Colonic mucosa (tissue), 4 donors: ENCODE measurements at regions not wholly inside any gene's neighbourhood (a gene's known extent, or its start where the extent isn't known, plus 50 kb on each side); places are given as distances from the start of the nearest gene placed in this dataset.

Experiments used
- DNase-seq: peaks from one replicate; pipeline ENCODE4 v3.0.0-alpha.2; 2020
- H3K27ac ChIP-seq: fragments of 200-600 bp; one replicate; pipeline ENCODE4 v1.8.0; 2021
- H3K27me3 ChIP-seq: fragments of 200-600 bp; one replicate; pipeline ENCODE4 v1.8.0; 2021
- H3K36me3 ChIP-seq: fragments of 200-600 bp; one replicate; pipeline ENCODE4 v1.8.0; 2021
- H3K4me1 ChIP-seq: fragments of 200-600 bp; one replicate; pipeline ENCODE4 v1.8.0; 2021; ENCODE audit warnings: mild to moderate bottlenecking
- H3K4me3 ChIP-seq: fragments of 200-600 bp; one replicate; pipeline ENCODE4 v1.8.0; 2021
- H3K9ac ChIP-seq, 2 donors: one replicate each; pipeline ENCODE4 v1.7.0; 2013; ENCODE audit warnings: control low read depth in 2 of 2, low read depth in 2 of 2, low read length in 2 of 2
- H3K9me3 ChIP-seq: fragments of 200-600 bp; one replicate; pipeline ENCODE4 v1.8.0; 2021
- intact Hi-C: fragments of 100-400 bp; cut with DNase I; formaldehyde crosslinking; loops from one replicate; pipeline ENCODE4 v1.14.1; 2022
- TF ChIP-seq, protein P1 (sequence below): fragments of 200-600 bp; IDR thresholded peaks from one replicate; pipeline ENCODE4 v1.8.0; 2022; ENCODE audit warnings: antibody characterized with exemption, mild to moderate bottlenecking
- donor health status: healthy.
- donor health status: DM: no; HTN: no; CAD: no.
- donor health status: DM: no; HTN: no; CAD: no.

- no peak for DNase-seq
- Histone ChIP-seq H3K27ac (no peak overlapping the region), H3K36me3 (no peaks in the 10 kb centered on the region), H3K9ac (no peak overlapping the region), H3K27me3 (no peaks in the 10 kb centered on the region), H3K9me3 (no peaks in the 10 kb centered on the region), H3K4me1 (no peaks in the 10 kb centered on the region), H3K4me3 (no peak overlapping the region)
- intact Hi-C loops = no loop called here
- TF ChIP-seq, protein P1, sequence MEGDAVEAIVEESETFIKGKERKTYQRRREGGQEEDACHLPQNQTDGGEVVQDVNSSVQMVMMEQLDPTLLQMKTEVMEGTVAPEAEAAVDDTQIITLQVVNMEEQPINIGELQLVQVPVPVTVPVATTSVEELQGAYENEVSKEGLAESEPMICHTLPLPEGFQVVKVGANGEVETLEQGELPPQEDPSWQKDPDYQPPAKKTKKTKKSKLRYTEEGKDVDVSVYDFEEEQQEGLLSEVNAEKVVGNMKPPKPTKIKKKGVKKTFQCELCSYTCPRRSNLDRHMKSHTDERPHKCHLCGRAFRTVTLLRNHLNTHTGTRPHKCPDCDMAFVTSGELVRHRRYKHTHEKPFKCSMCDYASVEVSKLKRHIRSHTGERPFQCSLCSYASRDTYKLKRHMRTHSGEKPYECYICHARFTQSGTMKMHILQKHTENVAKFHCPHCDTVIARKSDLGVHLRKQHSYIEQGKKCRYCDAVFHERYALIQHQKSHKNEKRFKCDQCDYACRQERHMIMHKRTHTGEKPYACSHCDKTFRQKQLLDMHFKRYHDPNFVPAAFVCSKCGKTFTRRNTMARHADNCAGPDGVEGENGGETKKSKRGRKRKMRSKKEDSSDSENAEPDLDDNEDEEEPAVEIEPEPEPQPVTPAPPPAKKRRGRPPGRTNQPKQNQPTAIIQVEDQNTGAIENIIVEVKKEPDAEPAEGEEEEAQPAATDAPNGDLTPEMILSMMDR = no peak
Observed at GRCh38 chr2:104577143-104577542, 276.8 kb upstream of the POU3F3 start.

- Histone ChIP-seq H3K9ac (no peak overlapping the region), H3K9me3 (no peaks in the 10 kb centered on the region), H3K36me3 (no peaks in the 10 kb centered on the region), H3K27me3 (no peaks in the 10 kb centered on the region), H3K27ac (no peak overlapping the region), H3K4me1 (no peaks in the 10 kb centered on the region), H3K4me3 (no peak overlapping the region)
- no peak for DNase-seq
- intact Hi-C loops = no loop called here
- TF ChIP-seq, protein P1 = no peak
Observed at GRCh38 chr2:104582471-104582870, 271.4 kb upstream of the POU3F3 start.

DNA sequence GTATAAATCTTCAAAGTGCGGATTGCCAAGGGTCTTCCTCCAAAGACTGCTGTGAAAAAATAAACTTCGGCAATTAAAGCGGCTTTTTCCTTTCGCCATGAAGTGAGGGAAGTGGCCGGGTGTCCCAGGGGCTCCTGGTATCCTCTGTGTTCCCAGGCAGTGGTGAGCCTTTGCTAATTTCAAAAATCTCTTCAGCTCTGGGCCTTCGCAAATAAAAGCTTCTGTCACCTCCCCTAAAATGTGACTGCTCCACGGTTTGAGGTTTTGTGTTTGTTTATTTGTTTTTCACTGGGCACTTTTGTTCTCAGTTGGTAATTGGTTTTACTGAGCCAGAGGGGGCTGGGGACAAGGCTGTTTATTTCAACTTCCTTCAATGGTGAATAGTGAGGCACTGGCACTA, 270.1 kb upstream of the POU3F3 start:
- TF ChIP-seq, protein P1 = no peak
- Histone ChIP-seq H3K36me3 (no peaks in the 10 kb centered on the region), H3K27ac (no peak overlapping the region), H3K9me3 (no peaks in the 10 kb centered on the region), H3K27me3 (no peaks in the 10 kb centered on the region), H3K4me3 (no peak overlapping the region), H3K4me1 (no peaks in the 10 kb centered on the region), H3K9ac (no peak overlapping the region)
- DNase-seq = no peak
- intact Hi-C loops = no loop called here

- Histone ChIP-seq H3K27ac (no peak overlapping the region), H3K9ac (no peak overlapping the region), H3K4me3 (no peak overlapping the region), H3K4me1 (no peaks in the 10 kb centered on the region), H3K27me3 (no peaks in the 10 kb centered on the region), H3K9me3 (no peaks in the 10 kb centered on the region), H3K36me3 (no peaks in the 10 kb centered on the region)
- no peak for DNase-seq
- intact Hi-C loops = no loop called here
- TF ChIP-seq, protein P1 = no peak
Observed at GRCh38 chr2:104584393-104584792, 269.5 kb upstream of the POU3F3 start.

- Histone ChIP-seq H3K9me3 (no peaks in the 10 kb centered on the region), H3K4me1 (no peaks in the 10 kb centered on the region), H3K36me3 (no peaks in the 10 kb centered on the region), H3K9ac (no peak overlapping the region), H3K27ac (no peak overlapping the region), H3K27me3 (no peaks in the 10 kb centered on the region), H3K4me3 (no peak overlapping the region)
- no peak for DNase-seq
- intact Hi-C loops = no loop called here
- TF ChIP-seq, protein P1 = no peak
Observed at GRCh38 chr2:104595576-104595975, 258.3 kb upstream of the POU3F3 start.

- intact Hi-C loops = no loop called here
- Histone ChIP-seq H3K27me3 (no peaks in the 10 kb centered on the region), H3K9ac (no peak overlapping the region), H3K4me3 (no peak overlapping the region), H3K36me3 (no peaks in the 10 kb centered on the region), H3K4me1 (no peaks in the 10 kb centered on the region), H3K27ac (no peak overlapping the region), H3K9me3 (no peaks in the 10 kb centered on the region)
- TF ChIP-seq, protein P1 = no peak
- DNase-seq = no peak
Observed at GRCh38 chr2:104597942-104598341, 256.0 kb upstream of the POU3F3 start.
